Kidney capillary endothelial cell (primary cell): ENCODE measurements at regions not wholly inside any gene's neighbourhood (a gene's known extent, or its start where the extent isn't known, plus 50 kb on each side); places are given as distances from the start of the nearest gene placed in this dataset.

Experiments used
- DNase-seq: peaks from one replicate; pipeline ENCODE4 v3.0.0-alpha.2; 2018; ENCODE audit warnings: low spot score

DNA sequence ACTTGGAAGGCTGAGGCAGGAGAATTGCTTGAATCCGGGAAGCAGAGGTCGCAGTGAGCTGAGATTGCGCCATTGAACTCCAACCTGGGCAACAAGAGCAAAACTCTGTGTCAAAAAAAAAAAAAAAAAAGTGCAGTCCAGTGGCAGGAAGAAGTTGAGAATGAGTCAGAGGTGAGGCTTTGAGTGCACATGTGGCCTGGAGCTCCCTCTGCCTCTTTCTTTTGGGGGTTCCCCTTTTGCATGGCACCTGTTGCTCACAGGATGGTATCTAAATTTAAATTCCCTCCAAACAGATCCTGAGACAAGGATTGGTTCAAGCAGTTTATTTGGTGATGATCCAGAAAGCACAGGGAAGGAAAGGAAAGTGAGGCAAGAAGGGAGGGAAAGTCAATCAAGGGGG lies 151.4 kb upstream of the STX18 start:
- DNase-seq, result no peak

DNA sequence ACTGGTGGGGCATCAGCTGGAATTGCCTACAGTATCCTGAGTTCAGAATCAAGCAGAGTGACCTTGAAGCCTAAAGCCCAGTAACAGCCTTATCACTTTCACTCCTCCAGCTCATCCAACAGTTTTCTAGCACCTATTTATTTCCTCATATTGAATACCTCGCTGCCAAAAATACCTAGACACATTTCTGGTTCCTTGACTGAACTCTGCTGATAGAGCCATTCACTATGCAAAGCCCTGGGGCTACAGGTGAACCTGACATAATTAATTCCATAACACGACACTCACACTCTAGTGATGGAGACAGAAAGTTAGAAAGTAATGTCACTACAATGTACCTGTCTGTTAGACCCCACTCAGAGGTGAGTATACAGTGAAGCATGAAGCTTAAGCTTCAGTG lies 149.0 kb upstream of the STX18 start:
- DNase-seq, result no peak

DNA sequence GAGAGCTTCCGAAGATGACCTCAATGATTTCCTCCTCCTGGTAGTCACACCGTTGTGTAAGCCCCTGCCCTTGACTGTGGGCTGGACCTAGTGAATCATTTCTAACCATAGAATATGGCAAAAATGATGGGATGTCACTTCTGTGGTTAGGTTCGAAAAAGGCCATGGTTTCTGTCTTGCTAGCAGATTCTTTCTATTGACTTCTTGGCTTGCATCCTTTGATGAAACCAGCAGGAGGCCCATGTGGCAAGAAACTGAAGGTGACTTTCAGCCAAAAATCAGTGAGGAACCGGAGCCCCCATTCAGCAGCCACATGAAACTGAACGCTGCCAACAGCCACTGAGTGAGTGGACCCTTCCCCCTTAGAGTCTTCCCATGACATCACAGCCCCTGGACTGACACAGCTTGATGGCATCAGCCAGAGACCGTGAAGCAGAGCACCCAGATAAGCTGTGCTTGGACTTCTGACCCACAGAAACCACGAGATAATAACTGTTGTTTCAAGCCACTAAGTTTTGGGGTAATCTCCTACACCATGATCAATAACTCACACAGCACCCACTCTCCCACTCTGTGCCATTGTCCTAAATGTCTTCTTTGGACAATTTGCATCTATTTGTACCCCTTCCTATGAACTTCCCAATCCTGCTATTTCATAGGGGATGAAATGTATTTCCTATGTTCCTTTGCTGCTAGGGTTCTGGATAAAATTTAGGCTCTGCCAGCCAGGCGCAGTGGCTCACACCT lies 148.0 kb upstream of the STX18 start:
- no peak for DNase-seq

DNA sequence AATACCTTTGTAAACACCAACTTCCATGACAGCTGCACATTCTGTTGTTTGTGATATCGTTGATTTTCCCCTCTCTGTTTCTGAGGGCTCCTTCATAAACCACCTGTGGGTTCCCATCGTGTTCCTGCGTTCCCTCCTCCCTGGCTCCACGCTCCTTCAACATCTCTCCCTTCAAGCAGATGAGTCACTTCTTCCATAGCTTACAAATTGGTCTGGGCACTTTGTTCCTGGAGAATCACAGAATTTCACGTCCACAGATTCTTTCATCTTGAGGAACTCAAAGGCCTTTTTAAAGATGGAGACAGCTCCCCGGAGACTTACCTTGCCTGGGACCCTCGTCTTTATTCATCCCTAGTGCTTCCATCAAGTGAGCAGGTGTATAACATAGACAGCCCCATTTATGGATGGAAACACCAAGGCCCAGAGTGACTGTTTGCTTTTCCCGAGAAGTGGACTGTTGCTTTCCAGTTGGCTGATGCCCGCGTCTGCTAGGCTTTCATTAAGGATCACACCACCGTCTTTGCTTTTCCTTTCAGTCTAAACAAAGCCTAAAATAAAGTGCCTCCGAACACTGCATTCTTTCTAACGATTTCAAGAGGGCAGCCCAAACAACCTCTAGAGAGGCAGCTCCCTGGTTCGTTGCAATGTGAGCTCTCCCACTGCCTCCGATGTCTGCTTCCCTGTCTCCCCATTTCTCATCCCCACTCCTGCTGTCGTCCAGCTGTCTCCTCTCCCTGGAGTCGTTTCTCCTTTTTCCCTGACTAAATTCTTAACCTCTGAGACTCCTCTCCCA lies 146.3 kb upstream of the STX18 start:
- no peak for DNase-seq

DNA sequence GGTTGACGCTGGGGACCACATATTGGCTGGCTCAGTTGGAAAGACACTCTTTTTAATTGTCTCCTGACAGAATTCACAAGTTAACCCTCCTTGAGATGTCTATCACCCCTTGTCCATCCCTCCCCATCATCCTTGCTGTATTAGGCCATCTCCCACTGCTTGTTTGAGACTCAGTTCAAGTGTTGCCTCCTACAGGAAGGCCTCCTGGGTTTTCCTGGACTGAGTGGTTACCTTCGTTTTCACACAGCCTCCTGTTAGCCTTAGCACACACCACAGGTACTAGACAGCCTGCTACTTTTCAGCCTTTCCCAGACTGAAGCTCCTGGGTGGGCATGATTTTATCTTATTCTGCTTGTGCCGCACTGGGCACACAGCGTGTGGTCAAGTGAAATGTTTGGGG lies 145.3 kb upstream of the STX18 start:
- DNase-seq, result no peak

DNA sequence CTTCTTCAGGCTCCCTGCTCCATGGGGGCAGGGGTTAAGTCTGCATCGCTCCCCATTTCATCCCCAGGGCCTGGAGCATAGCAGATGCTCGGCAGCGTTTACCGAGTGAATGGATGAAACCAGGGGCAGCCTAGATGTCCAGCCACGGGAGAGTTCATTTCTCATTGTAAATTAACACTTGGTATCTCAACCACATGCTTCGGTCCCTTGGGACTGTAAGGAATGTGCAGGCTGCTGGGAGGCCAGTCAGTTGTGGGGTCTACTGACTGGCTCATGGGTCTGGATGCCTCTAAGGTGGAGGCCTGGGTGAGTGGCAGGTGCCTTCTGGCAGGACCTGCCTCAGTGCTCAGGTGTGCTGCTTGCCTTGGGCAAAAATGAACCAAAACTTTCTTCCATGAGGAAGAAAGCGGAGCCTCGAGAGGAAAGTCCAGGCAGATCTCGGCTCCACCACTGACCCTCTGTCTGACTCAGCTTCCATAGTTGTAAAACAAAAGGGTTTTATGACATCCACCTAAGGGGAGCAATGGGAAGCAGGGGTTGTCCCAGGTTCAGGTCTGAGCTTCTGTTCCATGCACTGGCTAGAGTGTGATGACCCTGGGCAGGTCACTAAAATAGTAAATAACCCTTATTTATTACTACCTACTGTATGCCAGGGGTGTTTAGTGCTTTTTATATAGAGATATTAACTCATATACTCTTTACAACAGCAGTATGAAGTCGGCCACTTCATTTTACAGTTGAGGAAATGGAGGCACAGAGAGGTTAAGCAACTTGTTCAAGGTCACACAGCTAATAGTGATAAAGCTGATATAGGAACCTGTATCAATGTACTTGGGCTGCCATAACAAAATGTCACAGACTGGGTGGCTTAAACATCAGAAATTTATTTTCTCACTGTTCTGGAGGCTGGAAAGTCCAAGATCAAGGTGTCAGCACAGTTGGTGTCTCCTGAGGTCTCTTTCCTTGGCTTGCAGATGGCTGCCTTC lies 144.3 kb upstream of the STX18 start:
- no peak for DNase-seq

DNA sequence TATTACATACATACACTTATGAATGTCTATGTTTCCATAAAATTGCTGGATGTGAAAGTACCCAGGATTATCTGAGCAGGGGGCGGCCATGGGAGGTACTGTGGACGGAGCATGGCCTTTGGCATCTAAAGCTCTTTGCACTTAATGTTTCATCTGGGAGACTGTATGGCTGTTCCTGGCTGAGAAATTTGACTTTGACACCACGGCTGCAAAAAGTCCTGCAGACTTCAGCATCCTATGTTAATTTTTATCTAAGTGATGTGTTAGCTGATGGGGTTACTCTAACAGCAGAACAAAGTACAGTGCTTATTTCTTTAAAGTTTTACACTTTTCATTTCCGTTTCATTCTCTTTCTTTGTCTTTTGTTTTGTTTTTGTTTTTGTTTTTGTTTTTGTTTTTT lies 139.8 kb upstream of the STX18 start:
- no peak for DNase-seq

DNA sequence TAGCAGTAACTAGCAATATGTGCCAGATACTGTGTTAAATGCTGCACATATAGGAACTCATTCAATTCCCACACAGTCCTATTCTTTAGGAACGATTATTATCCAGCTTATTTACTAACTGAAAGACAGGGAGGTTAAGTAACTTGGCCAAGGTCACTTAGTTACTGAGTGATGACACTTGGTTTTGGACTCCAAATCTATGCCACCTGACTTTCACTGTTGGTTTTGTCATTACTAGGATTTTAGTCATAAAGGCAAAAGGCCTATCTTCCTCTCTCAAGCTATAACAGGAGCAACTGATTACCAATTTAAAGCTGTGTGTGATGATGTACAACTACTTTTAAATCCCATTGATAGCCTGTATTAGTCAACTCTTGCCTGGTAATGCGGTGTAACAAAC lies 138.9 kb upstream of the STX18 start:
- no peak for DNase-seq

DNA sequence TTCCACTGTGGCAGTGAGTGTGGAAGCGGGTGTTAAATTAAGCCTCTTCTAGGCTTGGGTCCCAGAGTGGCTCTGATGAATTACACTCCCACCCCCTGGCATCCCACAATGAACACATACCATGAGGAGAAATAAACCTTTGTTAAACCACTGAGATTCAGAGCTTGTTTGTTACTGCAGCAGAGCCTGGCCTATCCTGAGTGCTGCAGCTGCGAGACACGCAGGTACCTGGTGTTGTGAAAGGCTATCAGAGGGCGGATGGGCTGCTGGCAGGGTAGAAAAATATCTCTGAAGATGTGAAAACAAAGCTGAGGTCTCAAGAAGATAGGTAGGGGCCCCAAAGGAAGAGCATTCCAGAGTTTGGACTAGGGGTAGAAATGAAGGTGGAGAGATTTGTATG lies 138.4 kb upstream of the STX18 start:
- DNase-seq, result no peak

DNA sequence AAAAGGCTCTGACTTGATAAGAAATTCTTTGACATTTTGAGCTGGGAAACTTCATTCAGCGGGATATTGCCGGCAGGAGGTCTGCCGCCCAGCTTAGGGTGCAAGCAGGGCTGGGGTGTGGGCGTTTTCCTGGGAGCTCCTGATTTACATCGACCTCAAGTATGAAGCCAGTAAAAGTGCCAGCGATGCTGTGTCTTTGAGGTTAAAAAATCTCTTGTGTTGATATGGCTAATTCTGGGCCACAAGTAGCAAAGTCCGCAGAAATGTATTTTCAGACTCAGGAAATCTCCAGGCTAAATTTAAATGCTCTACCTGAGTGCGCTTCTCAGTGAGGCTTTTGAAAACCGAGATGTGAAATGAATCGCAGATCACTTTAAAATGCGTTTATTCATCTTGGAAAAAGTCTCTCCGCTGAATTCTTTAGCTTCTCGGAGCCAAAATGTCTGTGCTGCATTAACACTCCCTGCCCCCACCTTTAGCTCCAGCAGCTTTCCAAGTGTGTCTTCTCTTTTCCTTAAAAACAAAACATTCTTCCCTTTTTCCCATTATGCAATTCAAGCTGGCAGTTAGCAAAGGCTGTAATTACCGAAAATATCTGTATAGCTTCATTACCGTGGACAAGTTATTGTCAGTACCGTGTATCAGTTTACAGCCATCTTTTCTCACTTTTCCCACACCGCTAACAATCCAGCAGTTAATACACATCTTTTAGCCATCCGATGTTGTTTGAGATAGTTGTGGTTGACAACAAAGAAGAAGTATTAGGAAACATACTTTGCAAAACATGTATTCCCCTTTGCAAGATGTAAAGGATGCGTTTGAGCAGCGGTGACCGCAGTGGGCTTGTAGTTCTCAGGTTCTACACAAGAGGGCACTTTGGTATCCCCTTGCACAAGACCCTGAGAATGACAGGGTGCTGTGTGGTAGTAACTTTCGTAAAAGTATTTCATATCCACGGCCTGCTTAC lies 136.0 kb upstream of the STX18 start:
- DNase-seq, result no peak

DNA sequence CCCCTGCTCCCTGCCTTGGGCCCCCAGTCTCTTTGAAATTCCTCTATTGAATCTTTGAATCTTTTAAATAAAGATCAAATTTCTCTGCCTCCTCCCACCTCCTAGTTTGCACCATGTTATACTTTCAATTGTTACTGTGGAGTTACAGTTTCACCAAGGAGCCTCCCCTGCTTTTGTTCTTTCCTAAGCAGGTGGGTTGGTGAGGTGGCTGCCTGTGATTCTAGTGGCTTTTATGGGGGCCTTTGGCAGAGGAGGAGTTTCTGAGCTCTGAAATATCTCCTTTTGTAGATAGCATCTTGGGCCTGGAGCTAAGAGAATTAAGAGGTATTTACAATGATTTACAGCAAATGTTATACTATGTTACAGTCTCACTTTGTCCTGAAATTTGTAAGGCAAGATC lies 133.8 kb upstream of the STX18 start:
- DNase-seq, result no peak

DNA sequence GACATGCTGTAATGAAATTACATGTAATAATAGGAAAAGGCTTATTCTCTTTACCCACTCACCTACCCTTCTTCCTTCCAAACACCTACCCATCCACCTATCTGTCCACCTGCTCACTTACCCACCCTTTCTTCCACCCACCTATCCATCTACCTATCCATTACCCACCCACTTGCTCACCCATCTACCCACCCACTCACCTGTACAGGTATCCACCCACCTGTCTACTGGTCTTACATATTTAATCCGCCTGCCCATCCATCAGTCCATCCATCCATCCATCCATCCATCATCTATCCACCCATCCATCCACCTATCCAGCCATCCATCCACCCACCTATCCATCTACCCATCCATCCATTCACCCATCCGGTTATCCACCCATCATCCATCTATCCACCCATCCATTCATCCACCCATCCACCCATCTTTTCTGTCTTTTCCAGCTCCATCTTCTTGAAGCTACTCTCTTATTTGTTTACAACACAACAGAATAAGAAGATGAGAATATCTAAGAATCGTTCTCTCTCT lies 133.3 kb upstream of the STX18 start:
- no peak for DNase-seq

DNA sequence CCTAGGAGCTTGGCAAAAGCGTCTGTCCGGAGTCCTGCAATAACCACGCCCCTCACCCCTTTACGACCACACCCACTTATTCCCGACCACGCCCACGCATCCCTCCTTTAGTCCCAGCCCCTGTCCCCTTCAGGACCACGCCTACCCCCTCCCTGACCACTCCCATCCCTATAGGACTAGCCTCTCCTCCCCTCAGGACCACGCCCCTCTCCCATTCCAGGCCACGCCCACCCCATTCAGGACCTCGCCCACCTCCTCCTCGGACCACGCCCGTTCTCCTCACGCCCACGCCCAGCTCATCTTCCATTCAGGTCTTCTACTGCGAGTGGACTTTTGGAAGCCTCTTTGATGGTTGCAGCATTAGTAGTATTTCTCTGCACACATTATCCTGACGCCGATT lies 131.2 kb upstream of the STX18 start:
- DNase-seq, result no peak

DNA sequence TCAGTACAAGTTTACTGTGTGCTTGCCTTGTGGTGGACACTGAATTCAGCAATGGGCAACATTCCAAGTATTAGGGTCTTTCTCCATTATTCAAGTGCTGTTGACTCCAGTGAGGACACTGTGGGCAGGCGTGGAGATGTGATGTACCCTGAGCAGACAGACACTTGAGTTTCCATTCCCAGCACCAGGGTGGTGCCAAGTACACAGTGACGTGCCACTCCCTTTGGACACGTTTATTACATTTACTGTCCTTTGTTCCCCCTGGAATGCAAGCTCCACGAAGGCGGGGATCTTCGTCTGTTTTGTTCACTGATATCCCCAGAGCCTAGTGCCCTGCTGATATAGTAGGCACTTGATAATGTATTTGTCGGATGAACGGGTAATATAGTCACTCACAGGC lies 130.6 kb upstream of the STX18 start:
- DNase-seq, result no peak

DNA sequence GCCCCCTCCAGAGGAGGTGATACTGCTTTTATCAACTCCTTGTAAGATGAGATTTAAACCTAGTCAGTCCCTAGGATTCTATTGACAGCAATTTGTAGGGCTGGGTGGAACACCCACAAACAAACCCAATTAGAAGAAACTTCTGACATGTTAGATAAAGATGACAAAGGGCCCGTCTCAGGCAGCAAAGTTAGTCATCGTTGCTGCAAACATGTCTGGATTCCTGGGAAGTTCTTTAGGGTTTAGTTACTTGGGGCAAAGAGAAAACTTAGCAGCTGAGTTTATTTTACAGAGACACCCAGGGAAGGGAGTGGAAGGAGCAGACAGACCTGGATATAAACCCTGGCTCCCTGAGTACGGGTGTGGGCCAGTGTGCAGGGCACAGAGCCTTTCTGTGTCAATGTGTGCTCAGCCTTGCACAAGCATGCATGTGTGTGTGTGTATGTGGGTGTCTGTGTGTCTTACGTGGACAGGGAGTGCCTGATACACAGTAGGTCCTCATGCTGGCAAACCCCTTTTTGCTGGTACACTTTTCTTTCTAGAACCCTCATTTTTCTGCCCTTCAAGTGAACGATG lies 130.0 kb upstream of the STX18 start:
- DNase-seq, result no peak

DNA sequence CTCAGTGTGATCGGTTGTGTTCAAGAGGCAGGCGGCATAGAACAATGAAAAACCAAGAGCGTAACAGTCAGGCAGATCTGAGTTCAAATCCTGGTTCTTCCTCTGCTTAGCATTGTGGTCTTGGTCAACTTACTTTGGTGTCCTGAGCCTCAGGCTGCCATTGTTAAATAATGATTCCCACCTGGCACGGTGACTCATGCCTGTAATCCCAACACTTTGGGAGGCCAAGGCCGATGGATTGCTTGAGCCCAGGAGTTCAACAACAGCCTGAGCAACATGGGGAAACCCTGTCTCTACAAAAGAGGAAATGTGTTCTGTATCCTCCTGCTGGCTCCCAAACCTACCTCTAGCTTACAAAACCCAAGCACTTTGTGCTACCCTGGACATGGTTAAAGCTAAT lies 129.0 kb upstream of the STX18 start:
- DNase-seq, result no peak

DNA sequence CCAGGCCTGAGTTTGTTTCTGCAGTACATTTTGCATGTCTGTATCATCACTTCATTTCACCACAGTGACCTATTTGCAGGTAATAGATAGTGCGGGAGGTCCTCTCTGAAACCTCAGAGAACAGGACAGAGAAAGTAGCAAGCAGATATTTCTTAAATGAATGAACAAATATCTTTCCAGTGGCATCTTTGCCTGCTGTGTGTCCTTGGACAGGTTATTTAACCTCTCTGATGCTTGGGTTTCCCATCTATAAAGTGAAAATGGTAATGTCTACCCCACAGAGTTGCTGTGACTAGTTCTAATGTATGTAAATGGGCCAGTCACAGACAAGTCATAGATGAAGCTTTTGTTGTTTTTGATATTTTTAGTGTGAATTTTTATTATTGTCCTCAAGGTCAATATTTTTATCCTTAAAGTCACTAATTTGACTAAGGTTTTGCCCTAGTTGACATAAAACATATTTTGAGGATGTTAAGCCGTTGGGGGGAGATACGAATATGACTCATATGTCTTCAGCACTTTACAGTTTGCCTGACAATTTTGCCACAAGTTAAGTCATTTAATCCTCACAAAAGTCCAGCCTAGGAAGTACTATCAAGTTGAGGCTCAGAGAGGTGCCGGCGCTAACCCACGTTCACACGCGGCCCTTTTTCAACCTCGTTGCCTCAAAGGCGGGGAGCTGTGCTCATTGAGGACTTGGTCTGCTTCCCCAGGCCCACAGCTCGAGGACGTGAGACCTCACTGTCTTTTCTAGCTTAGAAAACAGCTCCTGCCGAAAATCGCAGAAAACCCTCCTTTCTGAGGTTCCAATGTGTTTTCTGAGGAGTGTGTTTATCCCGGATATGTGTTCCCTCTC lies 126.7 kb upstream of the STX18 start:
- DNase-seq, result no peak

DNA sequence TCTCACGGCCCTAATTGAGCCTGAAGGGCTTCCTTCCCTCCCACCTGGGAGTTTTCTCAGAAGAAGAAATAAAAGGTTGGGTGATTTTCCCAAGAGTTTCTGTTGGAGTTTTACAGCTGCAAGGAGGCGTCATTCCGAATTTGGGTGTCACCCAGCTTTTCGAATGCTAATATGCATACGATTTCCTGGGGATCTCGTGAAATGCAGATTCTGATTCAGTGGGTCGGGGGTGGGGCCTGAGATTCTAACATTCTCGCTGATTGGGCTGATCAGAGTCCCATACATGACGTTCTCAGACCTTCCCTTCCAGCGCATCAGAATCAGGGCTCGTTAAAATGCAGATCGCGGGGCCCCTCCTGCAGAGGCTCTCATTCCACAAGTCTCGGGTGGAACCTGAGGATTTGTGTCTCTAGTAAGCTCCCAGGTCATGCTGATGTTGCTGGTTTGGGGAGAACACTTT lies 125.8 kb upstream of the STX18 start:
- DNase-seq, result no peak
